SK-N-SH (cell line): ENCODE measurements at regions not wholly inside any gene's neighbourhood (a gene's known extent, or its start where the extent isn't known, plus 50 kb on each side); places are given as distances from the start of the nearest gene placed in this dataset.

Experiments used
- EP300 ChIP-seq, 2 experiments: IDR thresholded peaks; 2 replicates each; pipeline versions ENCODE4 v1.4.0 to v1.6.1; 2012; ENCODE audit warnings: borderline replicate concordance in 1 of 2, low read depth in 1 of 2, low read length in 1 of 2
- EZH2phosphoT487 ChIP-seq: fragments of 200-600 bp; sonication (generic); IDR thresholded peaks from 2 replicates; pipeline ENCODE4 v1.6.1; 2017; ENCODE audit warnings: low read depth, mixed run types, mild to moderate bottlenecking, antibody characterized with exemption, moderate library complexity, borderline replicate concordance
- NFIC ChIP-seq: IDR thresholded peaks from 2 replicates; pipeline ENCODE4 v1.4.0; 2012; ENCODE audit warnings: borderline replicate concordance
- PBX3 ChIP-seq: IDR thresholded peaks from 2 replicates; pipeline ENCODE4; 2012
- POLR2AphosphoS5 ChIP-seq: IDR thresholded peaks from 2 replicates; pipeline ENCODE4 v1.6.1; 2012; ENCODE audit warnings: low read depth, low read length
- RAD21 ChIP-seq: IDR thresholded peaks from 2 replicates; pipeline ENCODE4 v1.6.1; 2012; ENCODE audit warnings: mild to moderate bottlenecking, low read length
- RFX5 ChIP-seq: IDR thresholded peaks from 2 replicates; pipeline ENCODE4 v1.6.1; 2012; ENCODE audit warnings: mild to moderate bottlenecking, improper control_type of control experiment, low read length
- RXRA ChIP-seq: IDR thresholded peaks from 2 replicates; pipeline ENCODE4 v1.4.0; 2012; ENCODE audit warnings: low read depth, mild to moderate bottlenecking, borderline replicate concordance
- SIN3A ChIP-seq: IDR thresholded peaks from 2 replicates; pipeline ENCODE4 v1.6.1; 2012; ENCODE audit warnings: low read depth, mild to moderate bottlenecking, low read length, moderate library complexity, borderline replicate concordance
- TAF1 ChIP-seq: IDR thresholded peaks from 2 replicates; pipeline ENCODE4 v1.6.1; 2012; ENCODE audit warnings: low read depth, mild to moderate bottlenecking, low read length, moderate library complexity, borderline replicate concordance
- TCF12 ChIP-seq: IDR thresholded peaks from 2 replicates; pipeline ENCODE4 v1.4.0; 2012
- TF ChIP-seq, protein P1 (sequence below): fragments of 200-600 bp; sonication (generic); IDR thresholded peaks from 2 replicates; pipeline ENCODE4 v1.6.1; 2017; ENCODE audit warnings: antibody characterized with exemption, mild to moderate bottlenecking, moderate library complexity
- TF ChIP-seq, protein P2 (sequence below): IDR thresholded peaks from 2 replicates; pipeline ENCODE4 v1.4.0; 2012; ENCODE audit warnings: low read depth

DNA sequence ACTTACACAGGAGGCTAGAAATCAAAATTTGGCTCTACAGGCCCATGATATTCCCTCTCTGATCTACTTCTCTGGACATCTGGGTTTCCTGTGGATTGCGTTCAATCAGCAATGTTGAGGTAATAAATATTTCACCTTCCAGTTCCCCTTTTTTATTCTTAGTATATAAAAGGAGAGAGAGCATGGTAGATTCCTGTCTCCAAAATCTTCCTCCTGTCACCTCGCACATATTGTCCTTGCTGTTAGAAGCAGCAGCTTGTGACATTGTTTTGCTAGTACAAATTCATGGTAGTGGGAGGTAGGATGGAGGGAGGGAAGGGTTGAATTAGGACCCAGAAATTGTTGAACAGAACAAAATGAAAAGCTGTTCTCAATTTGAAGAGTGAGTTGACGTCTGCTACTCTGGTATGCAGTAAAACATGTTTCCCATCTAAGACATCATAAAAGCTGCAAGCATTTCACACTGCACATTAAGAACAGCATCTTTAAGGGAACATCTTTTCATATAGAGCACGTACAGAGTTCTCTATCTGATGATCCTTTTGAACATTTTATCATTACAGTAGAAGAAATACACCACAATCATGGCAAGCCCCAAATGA is 156.4 kb downstream of the RDH14 start:
- TF ChIP-seq, protein P1, sequence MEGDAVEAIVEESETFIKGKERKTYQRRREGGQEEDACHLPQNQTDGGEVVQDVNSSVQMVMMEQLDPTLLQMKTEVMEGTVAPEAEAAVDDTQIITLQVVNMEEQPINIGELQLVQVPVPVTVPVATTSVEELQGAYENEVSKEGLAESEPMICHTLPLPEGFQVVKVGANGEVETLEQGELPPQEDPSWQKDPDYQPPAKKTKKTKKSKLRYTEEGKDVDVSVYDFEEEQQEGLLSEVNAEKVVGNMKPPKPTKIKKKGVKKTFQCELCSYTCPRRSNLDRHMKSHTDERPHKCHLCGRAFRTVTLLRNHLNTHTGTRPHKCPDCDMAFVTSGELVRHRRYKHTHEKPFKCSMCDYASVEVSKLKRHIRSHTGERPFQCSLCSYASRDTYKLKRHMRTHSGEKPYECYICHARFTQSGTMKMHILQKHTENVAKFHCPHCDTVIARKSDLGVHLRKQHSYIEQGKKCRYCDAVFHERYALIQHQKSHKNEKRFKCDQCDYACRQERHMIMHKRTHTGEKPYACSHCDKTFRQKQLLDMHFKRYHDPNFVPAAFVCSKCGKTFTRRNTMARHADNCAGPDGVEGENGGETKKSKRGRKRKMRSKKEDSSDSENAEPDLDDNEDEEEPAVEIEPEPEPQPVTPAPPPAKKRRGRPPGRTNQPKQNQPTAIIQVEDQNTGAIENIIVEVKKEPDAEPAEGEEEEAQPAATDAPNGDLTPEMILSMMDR = no peak
- TF ChIP-seq EP300 (IDR thresholded peaks at IDR 0.05; ENCODE audit: borderline replicate concordance in 1 of 2, low read depth in 1 of 2, low read length in 1 of 2) (no peak), NFIC (no peak), TAF1 (no peak), EZH2phosphoT487 (no peak), POLR2AphosphoS5 (no peak), TCF12 (peak; percentile 27; the same call in 1 of the 2 replicates), SIN3A (no peak), RAD21 (no peak), RFX5 (no peak), PBX3 (no peak), RXRA (no peak)
- TF ChIP-seq, protein P2, sequence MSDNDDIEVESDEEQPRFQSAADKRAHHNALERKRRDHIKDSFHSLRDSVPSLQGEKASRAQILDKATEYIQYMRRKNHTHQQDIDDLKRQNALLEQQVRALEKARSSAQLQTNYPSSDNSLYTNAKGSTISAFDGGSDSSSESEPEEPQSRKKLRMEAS = no peak
